Cardiac septum (tissue), 1 donor: ENCODE measurements at regions not wholly inside any gene's neighbourhood (a gene's known extent, or its start where the extent isn't known, plus 50 kb on each side); places are given as distances from the start of the nearest gene placed in this dataset.

Source experiments
- DNase-seq: peaks from one replicate; pipeline ENCODE4 v3.0.0-alpha.2; 2020; ENCODE audit warnings: low spot score
- intact Hi-C: fragments of 100-400 bp; cut with DNase I; formaldehyde crosslinking; loops from one replicate; pipeline ENCODE4 v1.14.0; 2022
- microRNA-seq: library from miRNA; unstranded; fragments of <30 nt; microRNA quantifications from one replicate; pipeline ENCODE4 v1.2.0, GENCODE V29; 2020
- donor health status: DM: no; HTN: no; CAD: no.

- intact Hi-C loops: loop anchor here (10.0 kb wide), 1 partner anchor 269 kb away; no protein-coding TSS in a partner anchor
- no peak for DNase-seq
These were observed 55.9 kb upstream of the NFE2L3 start for GRCh38 chr7:26096136-26096535.

DNA sequence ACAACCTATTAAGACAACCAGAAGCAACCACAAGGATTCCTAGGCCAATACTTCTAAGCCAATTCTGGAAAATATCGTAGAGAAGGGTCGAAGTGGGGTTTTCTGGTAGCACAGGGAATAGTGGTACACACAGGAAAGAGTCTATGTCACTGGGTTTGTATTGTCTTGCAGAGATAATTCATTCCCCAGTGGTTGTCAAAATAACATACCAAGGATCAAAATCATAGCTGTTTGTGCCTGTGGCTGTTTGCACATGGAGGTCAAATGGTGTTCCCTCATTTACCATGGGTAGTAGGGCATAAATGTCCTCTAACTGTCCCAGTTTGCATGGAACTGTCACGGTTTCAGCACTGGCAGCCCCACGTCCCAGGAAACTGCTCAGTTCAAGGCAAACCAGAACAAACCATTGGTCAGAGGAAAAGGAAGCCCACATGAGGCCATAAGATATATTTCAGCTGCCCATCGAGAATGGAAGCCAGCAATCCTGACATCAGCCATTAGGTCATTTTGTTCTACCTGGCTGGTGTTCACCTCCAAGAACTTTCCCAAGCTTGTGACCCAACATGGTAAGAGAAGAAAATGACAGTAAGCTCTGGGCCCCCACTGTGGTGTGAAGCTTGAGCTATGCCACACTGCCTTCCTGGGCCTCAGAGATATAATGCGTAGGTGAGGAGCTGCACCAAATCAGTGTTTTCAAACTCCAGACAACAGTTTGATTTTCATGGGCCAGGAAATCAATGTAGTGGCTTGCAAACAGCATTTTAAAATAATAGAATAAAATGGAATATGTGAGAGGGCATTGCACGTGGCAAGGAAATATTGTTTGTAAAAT lies 53.9 kb upstream of the NFE2L3 start:
- intact Hi-C loops: loop anchor here (10.0 kb wide), 1 partner anchor 267 kb away; no protein-coding TSS in a partner anchor
- DNase-seq: no peak

- intact Hi-C loops: loop anchor here (10.0 kb wide), 1 partner anchor 266 kb away; no protein-coding TSS in a partner anchor
- DNase-seq: no peak
These were observed 52.8 kb upstream of the NFE2L3 start for GRCh38 chr7:26099236-26099635.

DNA sequence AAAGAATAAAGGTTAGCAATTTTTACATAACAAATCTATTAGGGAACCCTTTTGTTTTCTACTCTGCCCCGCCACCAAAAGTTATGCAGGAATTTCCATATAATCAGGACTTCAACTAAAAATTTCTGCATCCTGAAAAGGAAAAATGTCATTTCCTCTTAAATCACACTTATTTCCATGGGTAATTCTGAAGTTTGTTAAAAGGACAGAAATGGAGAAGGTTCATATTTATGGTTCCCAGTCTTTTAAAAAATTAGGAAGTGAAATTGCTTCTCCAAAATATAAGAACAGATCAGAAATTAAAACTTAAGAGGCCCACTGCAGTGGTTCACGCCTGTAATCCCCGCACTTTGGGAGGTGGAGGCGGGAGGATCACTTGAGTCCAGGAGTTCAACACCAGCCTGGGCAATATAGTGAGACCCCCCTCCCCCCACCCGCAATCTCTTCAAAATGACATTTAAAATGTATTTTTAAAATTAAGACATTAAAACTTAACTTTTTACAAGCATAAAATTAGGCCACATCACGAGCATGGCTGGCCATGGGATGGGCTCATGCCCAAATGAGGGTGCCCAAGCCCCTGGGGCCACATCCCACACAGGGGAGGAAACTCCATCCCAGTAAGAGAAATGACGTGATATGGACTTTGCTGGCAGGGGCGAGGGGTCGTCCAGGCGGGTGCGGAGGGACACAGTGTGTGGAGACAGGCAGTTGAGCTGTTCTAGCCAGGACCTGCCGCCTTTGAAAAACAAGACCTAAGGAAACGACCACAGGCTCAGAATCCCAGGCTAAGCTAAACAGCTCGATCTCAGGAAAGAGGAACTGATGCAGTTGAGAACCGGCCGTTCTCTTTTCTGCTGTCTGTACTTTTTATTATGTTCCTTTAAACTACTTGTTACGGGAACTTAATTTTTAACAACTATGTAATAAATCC lies 51.3 kb upstream of the NFE2L3 start:
- intact Hi-C loops: no loop called here
- DNase-seq: no peak

DNA sequence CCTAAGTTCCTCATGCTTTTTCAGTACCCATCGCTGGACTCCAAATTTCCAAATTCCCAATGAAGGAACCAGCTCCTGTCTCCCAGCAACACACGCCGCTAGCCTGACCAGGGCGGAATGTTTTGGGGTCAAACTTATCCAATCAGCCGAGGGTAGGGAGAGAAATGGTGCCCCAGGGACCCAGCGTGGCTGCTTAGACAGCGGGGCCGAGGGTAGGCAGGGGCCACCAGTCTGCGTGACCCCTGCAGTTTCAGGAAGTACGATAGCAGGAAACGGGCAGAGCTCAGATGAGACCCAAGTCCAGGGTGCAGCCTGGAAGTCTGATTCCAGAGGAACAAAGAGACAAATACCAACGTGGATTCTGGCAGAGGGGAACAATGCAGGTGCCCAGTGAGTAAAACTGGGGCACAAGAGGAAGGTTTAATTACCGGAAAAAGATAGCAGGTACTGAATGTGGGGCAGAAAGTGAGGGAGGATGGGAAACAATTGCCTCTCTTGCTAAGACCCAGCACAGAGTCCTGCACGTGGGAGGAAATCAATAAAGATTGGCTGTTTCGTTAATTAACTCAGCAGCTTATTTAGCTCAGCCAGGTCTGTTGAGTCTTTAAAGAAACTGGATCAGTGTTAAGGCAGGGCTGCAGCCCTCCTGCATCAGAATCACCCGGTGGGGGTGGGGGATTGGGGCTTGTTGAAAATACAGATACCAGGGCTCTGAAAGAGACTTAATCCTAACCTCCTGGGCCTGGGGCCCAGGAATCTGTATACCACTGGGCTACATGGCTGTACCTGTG lies 50.4 kb upstream of the NFE2L3 start:
- no peak for DNase-seq
- intact Hi-C loops: no loop called here

GRCh38 chr7:26102176-26102575 lies 49.8 kb upstream of the NFE2L3 start:
- no peak for DNase-seq
- intact Hi-C loops: no loop called here

Small RNA genes lying in the stretch of these regions (microRNA-seq; reads per million reads assigned to microRNA genes)
- gene MIR148A: 297 reads per million, percentile 69 among the genes with 10 or more reads in this experiment
